Spleen (tissue), 7 donors: ENCODE measurements at regions not wholly inside any gene's neighbourhood (a gene's known extent, or its start where the extent isn't known, plus 50 kb on each side); places are given as distances from the start of the nearest gene placed in this dataset.

Experiments
- CTCF ChIP-seq, 11 experiments: fragments of 200-600 bp in 7 of 11; fragments of 450-650 bp in 4 of 11; sonication (generic) in 4 of 11; IDR thresholded peaks in 8 of 11; conservative IDR thresholded peaks in 3 of 11; 1 replicate in 7 of 11; 2 replicates in 4 of 11; pipeline versions ENCODE4 v1.4.0 to v1.8.0; 2016 to 2021; ENCODE audit warnings: antibody characterized with exemption in 11 of 11, inconsistent platforms in 4 of 11, mild to moderate bottlenecking in 1 of 11
- POLR2AphosphoS5 ChIP-seq, 3 donors: sonication (generic); formaldehyde crosslinking; IDR thresholded peaks; one replicate each; pipeline ENCODE4 v1.5.1; 2017; ENCODE audit warnings: antibody characterized with exemption in 3 of 3
- donor health status: DM: no; HTN: no; CAD: no; lungs with moderate emphysema.
- donor health status: DM: no; HTN: no; CAD: no.
- donor health status: DM: no; HTN: no; CAD: no.

GRCh38 chr18:56121669-56122068 lies 516.7 kb downstream of the TXNL1 start:
- TF ChIP-seq CTCF (IDR thresholded peaks at IDR 0.05 in 8 of 11, conservative IDR thresholded peaks at IDR 0.05 in 3 of 11) (no peak), POLR2AphosphoS5 (IDR thresholded peaks at IDR 0.05) (no peak)
